ENCODE measurements at regions not wholly inside any gene's neighbourhood (a gene's known extent, or its start where the extent isn't known, plus 50 kb on each side); places are given as distances from the start of the nearest gene placed in this dataset.
"Not testable (repeated sequence)": the region's sequence is repeated elsewhere in the genome, so short reads cannot be mapped to it uniquely, and the experiment has no call there.

GRCh38 chr2:210730672-210731071 lies 174.3 kb downstream of the CPS1 start:
- H3K27ac ChIP-seq (ENCODE audit: low read depth, low read length): no peak overlapping the region
- TF ChIP-seq, protein P1, sequence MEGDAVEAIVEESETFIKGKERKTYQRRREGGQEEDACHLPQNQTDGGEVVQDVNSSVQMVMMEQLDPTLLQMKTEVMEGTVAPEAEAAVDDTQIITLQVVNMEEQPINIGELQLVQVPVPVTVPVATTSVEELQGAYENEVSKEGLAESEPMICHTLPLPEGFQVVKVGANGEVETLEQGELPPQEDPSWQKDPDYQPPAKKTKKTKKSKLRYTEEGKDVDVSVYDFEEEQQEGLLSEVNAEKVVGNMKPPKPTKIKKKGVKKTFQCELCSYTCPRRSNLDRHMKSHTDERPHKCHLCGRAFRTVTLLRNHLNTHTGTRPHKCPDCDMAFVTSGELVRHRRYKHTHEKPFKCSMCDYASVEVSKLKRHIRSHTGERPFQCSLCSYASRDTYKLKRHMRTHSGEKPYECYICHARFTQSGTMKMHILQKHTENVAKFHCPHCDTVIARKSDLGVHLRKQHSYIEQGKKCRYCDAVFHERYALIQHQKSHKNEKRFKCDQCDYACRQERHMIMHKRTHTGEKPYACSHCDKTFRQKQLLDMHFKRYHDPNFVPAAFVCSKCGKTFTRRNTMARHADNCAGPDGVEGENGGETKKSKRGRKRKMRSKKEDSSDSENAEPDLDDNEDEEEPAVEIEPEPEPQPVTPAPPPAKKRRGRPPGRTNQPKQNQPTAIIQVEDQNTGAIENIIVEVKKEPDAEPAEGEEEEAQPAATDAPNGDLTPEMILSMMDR (IDR thresholded peaks at IDR 0.05; ENCODE audit: low read depth, low read length): no peak
- H3K4me3 ChIP-seq (ENCODE audit: low read depth, low read length): no peak overlapping the region
- no peaks in the 10 kb centered on the region for H3K27me3 ChIP-seq (ENCODE audit: control insufficient read depth, insufficient read depth, low read length)
- ChIA-PET CTCF (no interaction called here), POLR2A (no interaction called here)
- no peak for DNase-seq (ENCODE audit: low read depth, low spot score)
- H3K9me3 ChIP-seq (ENCODE audit: control insufficient read depth, insufficient read depth, low read length): no peaks in the 10 kb centered on the region; the same call in 1 of the 2 replicates

- H3K4me3 ChIP-seq (ENCODE audit: low read depth, low read length); H3K9me3 ChIP-seq (ENCODE audit: control insufficient read depth, insufficient read depth, low read length); POLR2A ChIA-PET; H3K27me3 ChIP-seq (ENCODE audit: control insufficient read depth, insufficient read depth, low read length); H3K27ac ChIP-seq (ENCODE audit: low read depth, low read length); DNase-seq (ENCODE audit: low read depth, low spot score); CTCF ChIA-PET: not testable (repeated sequence)
These were observed 190.4 kb downstream of the CPS1 start for GRCh38 chr2:210746826-210747225.

- H3K4me3 ChIP-seq (ENCODE audit: low read depth, low read length): no peak overlapping the region
These were observed 196.1 kb downstream of the CPS1 start for GRCh38 chr2:210752532-210752931.

GRCh38 chr2:210753386-210753785 lies 197.0 kb downstream of the CPS1 start:
- H3K4me3 ChIP-seq (ENCODE audit: low read depth, low read length): no peak overlapping the region
- no peak overlapping the region for H3K27ac ChIP-seq (ENCODE audit: low read depth, low read length)
- DNase-seq (ENCODE audit: low read depth, low spot score): no peak
- CTCF ChIA-PET: no interaction called here
- H3K27me3 ChIP-seq (ENCODE audit: control insufficient read depth, insufficient read depth, low read length): no peaks in the 10 kb centered on the region
- POLR2A ChIA-PET: no interaction called here
- peaks cover 4% of the 10 kb centered on the region; the same call in 1 of the 2 replicates for H3K9me3 ChIP-seq (ENCODE audit: control insufficient read depth, insufficient read depth, low read length)
- TF ChIP-seq, protein P1 (IDR thresholded peaks at IDR 0.05; ENCODE audit: low read depth, low read length): no peak

More at GRCh38 chr2:210752532-210752931, 196.1 kb downstream of the CPS1 start:
- ChIA-PET POLR2A (no interaction called here), CTCF (no interaction called here)
- no peak overlapping the region for H3K27ac ChIP-seq (ENCODE audit: low read depth, low read length)
- TF ChIP-seq, protein P1 (IDR thresholded peaks at IDR 0.05; ENCODE audit: low read depth, low read length): no peak
- H3K27me3 ChIP-seq (ENCODE audit: control insufficient read depth, insufficient read depth, low read length): no peaks in the 10 kb centered on the region
- H3K9me3 ChIP-seq (ENCODE audit: control insufficient read depth, insufficient read depth, low read length): peaks cover 4% of the 10 kb centered on the region; the same call in 1 of the 2 replicates
- DNase-seq (ENCODE audit: low read depth, low spot score): no peak

DNA sequence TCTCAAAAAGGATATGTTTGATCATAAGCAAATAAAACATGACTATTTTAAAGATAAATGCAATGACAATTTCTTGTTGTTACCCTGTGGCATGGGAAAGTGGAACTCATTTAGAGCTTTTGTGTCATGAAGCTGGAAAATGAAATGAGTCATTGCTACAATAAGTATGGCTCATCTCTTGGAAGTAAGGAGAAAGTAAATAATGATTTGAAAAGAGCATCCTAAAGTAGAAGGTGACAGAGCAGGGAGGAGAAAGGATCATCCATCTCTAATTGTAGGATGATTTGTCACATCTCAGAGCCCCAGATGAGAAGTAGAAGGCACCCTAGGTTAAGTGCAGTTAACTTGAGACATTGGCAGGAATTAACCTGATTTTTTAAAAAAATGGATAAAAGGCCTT lies 200.5 kb downstream of the CPS1 start:
- no peaks in the 10 kb centered on the region for H3K27me3 ChIP-seq (ENCODE audit: control insufficient read depth, insufficient read depth, low read length)
- no peak overlapping the region for H3K27ac ChIP-seq (ENCODE audit: low read depth, low read length)
- no peak overlapping the region for H3K4me3 ChIP-seq (ENCODE audit: low read depth, low read length)
- no peak for DNase-seq (ENCODE audit: low read depth, low spot score)
- ChIA-PET POLR2A (no interaction called here), CTCF (no interaction called here)
- TF ChIP-seq, protein P1 (IDR thresholded peaks at IDR 0.05; ENCODE audit: low read depth, low read length): no peak
- peaks cover 4% of the 10 kb centered on the region; the same call in 1 of the 2 replicates for H3K9me3 ChIP-seq (ENCODE audit: control insufficient read depth, insufficient read depth, low read length)

Data from AG04450 (cell line).